GM18868 (cell line): ENCODE measurements at regions not wholly inside any gene's neighbourhood (a gene's known extent, or its start where the extent isn't known, plus 50 kb on each side); places are given as distances from the start of the nearest gene placed in this dataset.

Experiments
- ATAC-seq: cut with Tn5 transposase; IDR thresholded peaks from one replicate; pipeline ENCODE4 v1.9.1; 2021; ENCODE audit warnings: mild to moderate bottlenecking, moderate library complexity; ENCODE audit not compliant: unreplicated experiment

GRCh38 chr5:32984851-32985610 is 273.9 kb downstream of the NPR3 start:
- ATAC-seq = no peak

- ATAC-seq = no peak
These were observed 278.7 kb downstream of the NPR3 start for GRCh38 chr5:32989815-32990214.

- no peak for ATAC-seq
These were observed 279.7 kb downstream of the NPR3 start for GRCh38 chr5:32990593-32991420.

GRCh38 chr5:32991421-32991815 is 280.3 kb downstream of the NPR3 start:
- no peak for ATAC-seq

GRCh38 chr5:32996336-32996735 is 285.2 kb downstream of the NPR3 start:
- no peak for ATAC-seq

- no peak for ATAC-seq
These were observed 297.8 kb downstream of the NPR3 start for GRCh38 chr5:33008751-33009418.

GRCh38 chr5:33010846-33011245 is 299.7 kb downstream of the NPR3 start:
- ATAC-seq = no peak

GRCh38 chr5:33011801-33012200 is 300.7 kb downstream of the NPR3 start:
- ATAC-seq = no peak

GRCh38 chr5:33023649-33024048 is 312.5 kb downstream of the NPR3 start:
- ATAC-seq = no peak

- ATAC-seq = no peak
These were observed 321.4 kb downstream of the NPR3 start for GRCh38 chr5:33032271-33033070.

- no peak for ATAC-seq
These were observed 322.4 kb downstream of the NPR3 start for GRCh38 chr5:33033516-33033915.

- no peak for ATAC-seq
These were observed 323.7 kb downstream of the NPR3 start for GRCh38 chr5:33034777-33035176.

GRCh38 chr5:33035851-33036527 is 324.9 kb downstream of the NPR3 start:
- ATAC-seq = no peak

GRCh38 chr5:33037076-33037475 is 326.0 kb downstream of the NPR3 start:
- no peak for ATAC-seq

GRCh38 chr5:33041586-33041985 is 330.5 kb downstream of the NPR3 start:
- no peak for ATAC-seq

- ATAC-seq = no peak
These were observed 332.3 kb downstream of the NPR3 start for GRCh38 chr5:33043343-33043997.

GRCh38 chr5:33046091-33046490 is 335.0 kb downstream of the NPR3 start:
- no peak for ATAC-seq

- no peak for ATAC-seq
These were observed 337.2 kb downstream of the NPR3 start for GRCh38 chr5:33048315-33048714.

- ATAC-seq = no peak
These were observed 338.2 kb downstream of the NPR3 start for GRCh38 chr5:33049298-33049697.

GRCh38 chr5:33049842-33050241 is 338.7 kb downstream of the NPR3 start:
- no peak for ATAC-seq
